HL-60 (cell line): ENCODE measurements at regions not wholly inside any gene's neighbourhood (a gene's known extent, or its start where the extent isn't known, plus 50 kb on each side); places are given as distances from the start of the nearest gene placed in this dataset.

Experiments used
- DNase-seq, 2 experiments: peaks; one replicate each; pipeline ENCODE4 v3.0.0-alpha.2; 2010 to 2020; ENCODE audit warnings: low read depth in 1 of 2, low spot score in 1 of 2
- H3K27ac ChIP-seq: fragments of 250-450 bp; sonication (Bioruptor Pico); replicated peaks from 2 replicates; pipeline ENCODE4 v1.5.1; 2020; ENCODE audit warnings: mild to moderate bottlenecking, moderate library complexity
- H3K27me3 ChIP-seq: fragments of 250-450 bp; sonication (Bioruptor Pico); 2 replicates; pipeline ENCODE4 v1.5.1; 2021; ENCODE audit warnings: mild to moderate bottlenecking, moderate library complexity; ENCODE audit not compliant: insufficient read depth, poor library complexity, severe bottlenecking
- H3K4me3 ChIP-seq: replicated peaks from 2 replicates; pipeline ENCODE4 v1.5.1; 2011; ENCODE audit warnings: mild to moderate bottlenecking, control low read depth, low read length; ENCODE audit not compliant: insufficient read depth
- CTCF ChIP-seq: IDR thresholded peaks from one replicate; pipeline ENCODE4 v1.5.1; 2011; ENCODE audit warnings: low read length, control low read depth, inconsistent platforms; ENCODE audit not compliant: insufficient read depth
- GABPA ChIP-seq: IDR thresholded peaks from 2 replicates; pipeline ENCODE4 v1.6.1; 2012; ENCODE audit warnings: low read depth
- POLR2AphosphoS5 ChIP-seq: IDR thresholded peaks from 2 replicates; pipeline ENCODE4 v1.6.1; 2012; ENCODE audit warnings: low read depth
- SPI1 ChIP-seq: IDR thresholded peaks from 2 replicates; pipeline ENCODE4 v1.6.1; 2012; ENCODE audit warnings: low read depth, mild to moderate bottlenecking, borderline replicate concordance
- TF ChIP-seq, protein P1 (sequence below): IDR thresholded peaks from 2 replicates; pipeline ENCODE4 v1.6.1; 2012; ENCODE audit warnings: low read depth; ENCODE audit not compliant: insufficient replicate concordance

DNA sequence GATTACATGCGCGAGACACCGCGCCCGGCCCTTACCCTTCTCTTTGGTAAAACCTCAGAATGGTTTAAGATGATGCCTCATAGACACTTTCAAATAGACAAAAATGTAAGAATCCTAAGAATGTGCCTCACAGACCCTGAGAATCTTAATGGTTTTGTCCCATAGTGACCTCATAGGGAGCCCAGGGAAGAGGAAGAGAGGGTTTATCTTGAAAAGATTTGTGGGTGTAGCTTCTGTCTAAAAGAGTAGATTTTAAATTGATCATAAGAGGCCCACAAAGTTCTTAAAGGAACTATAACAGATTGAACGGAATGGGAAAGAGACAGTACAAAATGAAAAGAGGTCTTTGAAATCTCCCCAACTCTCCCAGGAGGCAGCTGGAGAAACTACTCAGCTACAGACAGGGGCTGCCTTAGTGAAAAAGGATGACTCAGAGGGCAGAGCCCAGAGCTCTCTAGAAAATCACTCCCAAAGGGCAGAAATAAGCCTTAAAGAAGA is 220.6 kb downstream of the ADRA2A start:
- no peak for DNase-seq
- Histone ChIP-seq H3K4me3 (no peak overlapping the region), H3K27ac (no peak overlapping the region), H3K27me3 (no peaks in the 10 kb centered on the region)
- TF ChIP-seq GABPA (no peak), CTCF (no peak), POLR2AphosphoS5 (no peak), SPI1 (no peak)
- TF ChIP-seq, protein P1, sequence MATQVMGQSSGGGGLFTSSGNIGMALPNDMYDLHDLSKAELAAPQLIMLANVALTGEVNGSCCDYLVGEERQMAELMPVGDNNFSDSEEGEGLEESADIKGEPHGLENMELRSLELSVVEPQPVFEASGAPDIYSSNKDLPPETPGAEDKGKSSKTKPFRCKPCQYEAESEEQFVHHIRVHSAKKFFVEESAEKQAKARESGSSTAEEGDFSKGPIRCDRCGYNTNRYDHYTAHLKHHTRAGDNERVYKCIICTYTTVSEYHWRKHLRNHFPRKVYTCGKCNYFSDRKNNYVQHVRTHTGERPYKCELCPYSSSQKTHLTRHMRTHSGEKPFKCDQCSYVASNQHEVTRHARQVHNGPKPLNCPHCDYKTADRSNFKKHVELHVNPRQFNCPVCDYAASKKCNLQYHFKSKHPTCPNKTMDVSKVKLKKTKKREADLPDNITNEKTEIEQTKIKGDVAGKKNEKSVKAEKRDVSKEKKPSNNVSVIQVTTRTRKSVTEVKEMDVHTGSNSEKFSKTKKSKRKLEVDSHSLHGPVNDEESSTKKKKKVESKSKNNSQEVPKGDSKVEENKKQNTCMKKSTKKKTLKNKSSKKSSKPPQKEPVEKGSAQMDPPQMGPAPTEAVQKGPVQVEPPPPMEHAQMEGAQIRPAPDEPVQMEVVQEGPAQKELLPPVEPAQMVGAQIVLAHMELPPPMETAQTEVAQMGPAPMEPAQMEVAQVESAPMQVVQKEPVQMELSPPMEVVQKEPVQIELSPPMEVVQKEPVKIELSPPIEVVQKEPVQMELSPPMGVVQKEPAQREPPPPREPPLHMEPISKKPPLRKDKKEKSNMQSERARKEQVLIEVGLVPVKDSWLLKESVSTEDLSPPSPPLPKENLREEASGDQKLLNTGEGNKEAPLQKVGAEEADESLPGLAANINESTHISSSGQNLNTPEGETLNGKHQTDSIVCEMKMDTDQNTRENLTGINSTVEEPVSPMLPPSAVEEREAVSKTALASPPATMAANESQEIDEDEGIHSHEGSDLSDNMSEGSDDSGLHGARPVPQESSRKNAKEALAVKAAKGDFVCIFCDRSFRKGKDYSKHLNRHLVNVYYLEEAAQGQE = no peak

DNA sequence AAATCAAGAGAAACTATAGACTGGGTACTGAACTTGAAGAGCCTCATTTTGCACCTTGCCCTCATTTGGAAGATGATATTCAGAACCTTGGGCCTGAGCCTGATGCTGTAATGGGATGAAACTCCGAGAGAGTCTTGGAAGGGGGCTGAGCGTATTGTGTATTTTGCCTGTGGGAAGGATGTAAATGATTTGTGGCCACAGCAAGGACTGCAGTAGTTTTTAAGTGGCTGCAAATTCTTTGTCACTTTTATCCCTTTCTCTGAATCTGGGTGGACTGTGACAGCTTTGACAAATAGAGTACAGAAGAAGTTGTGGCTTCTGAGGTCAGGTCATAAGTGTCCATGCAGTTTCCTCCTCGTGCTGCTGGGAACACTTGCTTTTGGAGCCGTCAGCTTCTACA is 221.2 kb downstream of the ADRA2A start:
- no peak for DNase-seq
- H3K27ac ChIP-seq = no peak overlapping the region
- no peaks in the 10 kb centered on the region for H3K27me3 ChIP-seq
- TF ChIP-seq GABPA (no peak), SPI1 (no peak), CTCF (no peak), POLR2AphosphoS5 (no peak)
- TF ChIP-seq, protein P1 = no peak
- H3K4me3 ChIP-seq = no peak overlapping the region

DNA sequence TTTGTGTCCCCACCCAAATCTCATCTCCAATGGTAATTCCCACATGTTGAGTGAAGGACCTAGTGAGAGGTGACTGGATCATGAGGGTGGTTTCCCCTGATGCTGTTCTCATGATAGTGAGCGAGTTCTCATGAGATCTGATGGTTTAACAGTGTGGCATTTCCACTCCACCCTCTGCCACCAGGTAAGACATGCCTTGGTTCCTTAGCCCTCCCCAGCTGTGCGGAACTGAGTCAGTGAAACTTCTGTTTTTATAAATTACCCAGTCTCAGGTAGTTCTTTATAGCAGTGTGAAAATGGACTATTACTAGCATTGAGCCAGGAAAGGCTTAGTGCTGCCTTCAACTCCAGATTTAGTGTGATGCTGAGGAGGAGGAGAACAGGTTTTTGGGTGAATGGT is 222.2 kb downstream of the ADRA2A start:
- H3K27ac ChIP-seq = no peak overlapping the region
- DNase-seq = no peak
- TF ChIP-seq CTCF = no peak
- TF ChIP-seq, protein P1 = no peak
- TF ChIP-seq SPI1 = no peak
- TF ChIP-seq GABPA = no peak
- TF ChIP-seq POLR2AphosphoS5 = no peak
- no peaks in the 10 kb centered on the region for H3K27me3 ChIP-seq
- H3K4me3 ChIP-seq = no peak overlapping the region
